Stomach (tissue), 8 donors: ENCODE measurements at regions not wholly inside any gene's neighbourhood (a gene's known extent, or its start where the extent isn't known, plus 50 kb on each side); places are given as distances from the start of the nearest gene placed in this dataset.

ENCODE experiments used
- DNase-seq, 2 donors: peaks; one replicate each; pipeline versions ENCODE4 v3.0.0 to v3.0.0-alpha.2; 2013 to 2019
- H3K27ac ChIP-seq, 5 donors: fragments of 200-600 bp in 4 of 5; sonication (generic) in 4 of 5; one replicate each; pipeline ENCODE4 v1.5.1; 2013 to 2019; ENCODE audit warnings: mild to moderate bottlenecking in 1 of 5, moderate library complexity in 1 of 5
- H3K27me3 ChIP-seq, 3 donors: fragments of 200-600 bp; sonication (generic); one replicate each; pipeline ENCODE4 v1.5.1; 2017 to 2019; ENCODE audit warnings: mixed run types in 1 of 3
- H3K36me3 ChIP-seq, 4 donors: fragments of 200-600 bp; sonication (generic); 1 replicate in 3 of 4; 2 replicates in 1 of 4; pipeline ENCODE4 v1.5.1; 2016 to 2019
- H3K4me1 ChIP-seq, 4 donors: fragments of 200-600 bp; sonication (generic); one replicate each; pipeline ENCODE4 v1.5.1; 2016 to 2019
- H3K4me3 ChIP-seq, 4 donors: fragments of 200-600 bp; sonication (generic) in 3 of 4; one replicate each; pipeline ENCODE4 v1.5.1; 2016 to 2019; ENCODE audit warnings: mild to moderate bottlenecking in 1 of 4
- H3K9me3 ChIP-seq, 4 donors: fragments of 200-600 bp; sonication (generic); one replicate each; pipeline ENCODE4 v1.5.1; 2016 to 2019
- CTCF ChIP-seq, 7 experiments: fragments of 450-650 bp in 4 of 7; fragments of 200-600 bp in 3 of 7; sonication (generic) in 3 of 7; IDR thresholded peaks; one replicate each; pipeline ENCODE4 v1.5.1; 2016 to 2019; ENCODE audit warnings: antibody characterized with exemption in 7 of 7, control low read depth in 2 of 7, mild to moderate bottlenecking in 1 of 7
- EP300 ChIP-seq: sonication (generic); formaldehyde crosslinking; IDR thresholded peaks from one replicate; pipeline ENCODE4 v1.6.1; 2017; ENCODE audit warnings: antibody characterized with exemption
- POLR2A ChIP-seq, 4 donors: fragments of 450-650 bp; IDR thresholded peaks; one replicate each; pipeline ENCODE4 v1.6.1; 2016; ENCODE audit warnings: antibody characterized with exemption in 4 of 4, control low read depth in 2 of 4, mild to moderate bottlenecking in 1 of 4, moderate library complexity in 1 of 4
- POLR2AphosphoS5 ChIP-seq, 3 donors: sonication (generic); formaldehyde crosslinking; IDR thresholded peaks; one replicate each; pipeline ENCODE4 v1.6.1; 2016; ENCODE audit warnings: antibody characterized with exemption in 3 of 3
- WGBS, 5 donors: extraction: QIAGEN DNeasy Blood & Tissue Kit in 3 of 5; methylation state at CpG; one replicate each; pipeline versions ENCODE4 v1.1.5 to v1.1.7; 2013 to 2018; 5-methylcytosine and 5-hydroxymethylcytosine counted together
- intact Hi-C: fragments of 100-400 bp; cut with DNase I; formaldehyde crosslinking; loops from one replicate; pipeline ENCODE4 v1.15.1; 2023; ENCODE audit warnings: low total_unique reads
- donor health status: healthy with polysubstance abuse.
- donor health status: Bipolar disorder and iron deficiency.
- donor health status: healthy.

DNA sequence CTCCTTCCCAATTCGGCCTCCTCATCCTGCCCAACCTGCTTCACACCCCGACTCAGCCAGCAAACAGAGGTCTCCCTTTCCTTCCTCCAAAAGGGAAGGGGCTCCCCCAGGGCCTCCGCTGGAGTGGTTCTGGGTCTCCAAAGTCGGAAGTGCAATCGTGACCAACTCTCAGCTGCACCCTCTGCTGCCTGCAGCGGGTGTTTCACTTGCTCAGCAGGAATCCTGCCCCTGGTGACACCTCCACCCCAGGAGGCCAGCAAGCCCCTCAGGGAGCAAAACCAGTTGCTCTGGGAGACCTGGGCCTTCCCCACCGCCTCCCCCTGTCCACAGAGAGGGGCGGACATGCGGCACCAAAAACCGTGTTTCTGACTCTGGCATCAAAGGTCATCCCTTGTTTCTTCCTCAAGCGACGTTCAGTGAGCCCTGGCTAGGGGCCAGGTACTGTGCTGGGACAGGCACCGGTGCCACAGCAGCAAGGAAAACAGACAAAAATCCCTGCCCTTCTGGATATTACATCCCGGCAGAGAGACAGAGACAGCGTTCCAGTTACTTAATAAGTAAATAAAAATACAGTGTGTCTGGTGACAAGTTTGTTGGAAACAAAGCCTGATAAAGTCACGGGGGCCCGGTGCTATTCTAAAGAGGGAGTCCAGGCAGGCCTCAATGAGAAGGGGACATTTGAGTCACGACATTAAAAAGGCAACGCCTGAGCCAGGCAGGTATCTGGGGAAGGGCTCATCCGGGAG, 219.0 kb downstream of the BMP7 start:
- intact Hi-C loops = loop anchor here (10.0 kb wide), 1 partner anchor 493 kb away; no protein-coding TSS in a partner anchor
- no peak overlapping the region for H3K4me3 ChIP-seq

GRCh38 chr20:57048027-57048869, 218.2 kb downstream of the BMP7 start:
- Histone ChIP-seq H3K27me3 (peaks cover 0 to 26% (median 10%) of the 10 kb centered on the region in 3 donors), H3K4me3 (no peak overlapping the region), H3K9me3 (peaks cover 0 to under 1% (median 0%) of the 10 kb centered on the region in 4 donors), H3K36me3 (no peaks in the 10 kb centered on the region), H3K27ac (no peak overlapping the region), H3K4me1 (peaks cover 0 to 5% (median 0%) of the 10 kb centered on the region in 4 donors)
- TF ChIP-seq POLR2A (IDR thresholded peaks at IDR 0.05) = no peak
- peak in 4 of 7 experiments; percentile 16 to 37 (median 32) for TF ChIP-seq CTCF (IDR thresholded peaks at IDR 0.05)
- intact Hi-C loops = loop anchor here (10.0 kb wide), 1 partner anchor 493 kb away; no protein-coding TSS in a partner anchor
- DNase-seq = peak in 1 of 2 donors; percentile 51
- WGBS, 5 donors = 43 to 55% (median 48%) methylated on average over 11 to 14 of the region's 14 CpGs

More for the DNA sequence above, 219.0 kb downstream of the BMP7 start:
- peaks cover 0 to 30% (median 10%) of the 10 kb centered on the region in 3 donors for H3K27me3 ChIP-seq
- DNase-seq = peak in 1 of 2 donors; percentile 26
- peaks cover 0 to 5% (median 0%) of the 10 kb centered on the region in 4 donors for H3K4me1 ChIP-seq
- no peak overlapping the region for H3K27ac ChIP-seq
- H3K9me3 ChIP-seq = no peaks in the 10 kb centered on the region
- no peak for TF ChIP-seq EP300
- TF ChIP-seq CTCF (IDR thresholded peaks at IDR 0.05) = no peak
- TF ChIP-seq POLR2AphosphoS5 (IDR thresholded peaks at IDR 0.05) = no peak
- no peak for TF ChIP-seq POLR2A (IDR thresholded peaks at IDR 0.05)
- 26 to 38% (median 30%) methylated on average over 20 of the region's 20 CpGs for WGBS, 5 donors
- no peaks in the 10 kb centered on the region for H3K36me3 ChIP-seq

GRCh38 chr20:57049296-57049695, 217.1 kb downstream of the BMP7 start:
- H3K4me1 ChIP-seq = peaks cover 0 to 5% (median 0%) of the 10 kb centered on the region in 4 donors
- H3K9me3 ChIP-seq = peaks cover 0 to 3% (median 0%) of the 10 kb centered on the region in 4 donors
- DNase-seq = no peak
- WGBS, 5 donors = 80 to 90% (median 84%) methylated on average over 10 of the region's 10 CpGs
- no peaks in the 10 kb centered on the region for H3K36me3 ChIP-seq
- H3K27ac ChIP-seq = no peak overlapping the region
- intact Hi-C loops = loop anchor here (10.0 kb wide), 1 partner anchor 494 kb away; no protein-coding TSS in a partner anchor
- H3K4me3 ChIP-seq = no peak overlapping the region
- TF ChIP-seq CTCF (IDR thresholded peaks at IDR 0.05) (no peak), POLR2AphosphoS5 (IDR thresholded peaks at IDR 0.05) (no peak), POLR2A (IDR thresholded peaks at IDR 0.05) (no peak), EP300 (no peak)
- peaks cover 0 to 32% (median 5%) of the 10 kb centered on the region in 3 donors for H3K27me3 ChIP-seq

DNA sequence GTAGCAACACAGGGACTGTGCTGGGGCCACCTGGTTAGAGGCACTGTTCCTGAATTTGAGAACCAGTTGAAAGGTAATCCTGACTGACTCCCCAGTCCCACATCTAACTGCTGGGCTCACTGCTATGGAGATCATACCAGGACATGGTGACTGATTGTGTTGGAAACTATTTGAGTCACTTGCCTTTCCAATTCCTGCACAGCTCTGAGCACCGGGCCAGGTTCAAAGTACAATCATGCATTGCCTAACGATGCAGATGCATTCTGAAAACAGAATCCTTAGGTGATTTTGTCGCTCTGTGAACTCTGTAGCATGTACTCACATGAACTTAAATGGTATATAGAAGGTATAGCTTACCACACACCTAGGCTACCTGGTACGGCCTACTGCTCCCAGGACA, 215.3 kb downstream of the BMP7 start:
- H3K4me1 ChIP-seq = peaks cover 0 to 5% (median 0%) of the 10 kb centered on the region in 4 donors
- intact Hi-C loops = no loop called here

More for the DNA sequence above, 215.3 kb downstream of the BMP7 start:
- H3K27ac ChIP-seq = no peak overlapping the region
- H3K27me3 ChIP-seq = peaks cover 0 to 31% (median 5%) of the 10 kb centered on the region in 3 donors
- H3K36me3 ChIP-seq = no peaks in the 10 kb centered on the region
- no peak overlapping the region for H3K4me3 ChIP-seq
- DNase-seq = no peak
- H3K9me3 ChIP-seq = peaks cover 0 to 3% (median 0%) of the 10 kb centered on the region in 4 donors
- TF ChIP-seq EP300 (no peak), POLR2AphosphoS5 (IDR thresholded peaks at IDR 0.05) (no peak), CTCF (IDR thresholded peaks at IDR 0.05) (no peak), POLR2A (IDR thresholded peaks at IDR 0.05) (no peak)
- 65 to 81% (median 73%) methylated on average over 4 of the region's 4 CpGs for whole genome bisulfite sequencing, 5 donors
